ENCODE measurements at regions not wholly inside any gene's neighbourhood (a gene's known extent, or its start where the extent isn't known, plus 50 kb on each side); places are given as distances from the start of the nearest gene placed in this dataset.
"Not testable (repeated sequence)": the region's sequence is repeated elsewhere in the genome, so short reads cannot be mapped to it uniquely, and the experiment has no call there.

DNA sequence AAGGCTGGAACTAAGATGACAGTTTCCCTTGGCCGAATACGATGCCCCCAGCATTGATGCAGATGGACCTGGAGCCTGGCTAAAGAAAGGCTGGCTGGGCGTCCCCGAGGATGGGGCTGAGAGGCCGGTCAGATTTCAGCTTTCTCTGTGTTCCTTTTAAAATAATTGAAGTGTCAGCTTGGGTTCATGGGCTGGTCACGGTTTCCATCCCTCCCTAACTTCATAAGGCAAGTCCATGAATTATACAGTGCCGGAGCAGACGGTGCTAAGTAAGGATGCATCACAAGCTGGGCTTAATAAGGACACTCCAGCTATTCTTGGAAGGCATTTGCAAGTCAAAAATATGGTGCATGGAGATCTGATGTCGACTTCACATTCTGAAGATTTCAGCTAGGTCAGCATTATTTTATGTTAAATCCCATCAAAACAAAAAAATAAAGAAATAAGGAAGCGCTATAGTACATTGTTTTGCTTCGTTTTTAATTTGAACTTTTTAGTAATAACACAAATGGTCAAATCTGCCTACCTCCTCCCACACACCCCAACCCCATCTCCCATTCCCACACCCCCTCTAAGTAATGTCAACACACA, 220.8 kb downstream of the RPLP1 start:
- TF ChIP-seq, protein P1, sequence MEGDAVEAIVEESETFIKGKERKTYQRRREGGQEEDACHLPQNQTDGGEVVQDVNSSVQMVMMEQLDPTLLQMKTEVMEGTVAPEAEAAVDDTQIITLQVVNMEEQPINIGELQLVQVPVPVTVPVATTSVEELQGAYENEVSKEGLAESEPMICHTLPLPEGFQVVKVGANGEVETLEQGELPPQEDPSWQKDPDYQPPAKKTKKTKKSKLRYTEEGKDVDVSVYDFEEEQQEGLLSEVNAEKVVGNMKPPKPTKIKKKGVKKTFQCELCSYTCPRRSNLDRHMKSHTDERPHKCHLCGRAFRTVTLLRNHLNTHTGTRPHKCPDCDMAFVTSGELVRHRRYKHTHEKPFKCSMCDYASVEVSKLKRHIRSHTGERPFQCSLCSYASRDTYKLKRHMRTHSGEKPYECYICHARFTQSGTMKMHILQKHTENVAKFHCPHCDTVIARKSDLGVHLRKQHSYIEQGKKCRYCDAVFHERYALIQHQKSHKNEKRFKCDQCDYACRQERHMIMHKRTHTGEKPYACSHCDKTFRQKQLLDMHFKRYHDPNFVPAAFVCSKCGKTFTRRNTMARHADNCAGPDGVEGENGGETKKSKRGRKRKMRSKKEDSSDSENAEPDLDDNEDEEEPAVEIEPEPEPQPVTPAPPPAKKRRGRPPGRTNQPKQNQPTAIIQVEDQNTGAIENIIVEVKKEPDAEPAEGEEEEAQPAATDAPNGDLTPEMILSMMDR (IDR thresholded peaks at IDR 0.05; ENCODE audit: insufficient read depth, missing control alignments): no peak
- DNase-seq (ENCODE audit: insufficient read length, low spot score): no peak
- FAIRE-seq: no peak

DNA sequence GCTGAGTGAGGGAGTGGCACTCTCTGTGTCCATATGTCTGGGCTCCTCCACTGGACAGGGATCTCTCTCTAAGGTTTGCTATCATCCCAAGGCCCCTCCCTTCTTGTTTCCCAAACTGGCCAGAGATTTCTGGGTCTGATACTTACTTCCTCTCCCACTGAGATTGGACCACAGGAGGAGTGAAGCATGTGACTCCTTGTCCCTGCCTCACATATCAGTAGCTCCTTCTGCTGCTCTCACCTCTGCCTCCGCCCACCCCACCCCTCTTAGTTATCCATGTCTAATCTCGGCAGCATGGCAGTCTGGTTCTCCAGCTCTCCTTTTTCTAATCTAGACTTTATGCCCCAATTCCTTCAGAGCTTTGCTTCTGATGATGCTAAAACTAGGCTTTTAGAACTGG, 223.1 kb downstream of the RPLP1 start:
- TF ChIP-seq, protein P1 (IDR thresholded peaks at IDR 0.05; ENCODE audit: insufficient read depth, missing control alignments): no peak
- no peak for DNase-seq (ENCODE audit: insufficient read length, low spot score)
- no peak for FAIRE-seq

DNA sequence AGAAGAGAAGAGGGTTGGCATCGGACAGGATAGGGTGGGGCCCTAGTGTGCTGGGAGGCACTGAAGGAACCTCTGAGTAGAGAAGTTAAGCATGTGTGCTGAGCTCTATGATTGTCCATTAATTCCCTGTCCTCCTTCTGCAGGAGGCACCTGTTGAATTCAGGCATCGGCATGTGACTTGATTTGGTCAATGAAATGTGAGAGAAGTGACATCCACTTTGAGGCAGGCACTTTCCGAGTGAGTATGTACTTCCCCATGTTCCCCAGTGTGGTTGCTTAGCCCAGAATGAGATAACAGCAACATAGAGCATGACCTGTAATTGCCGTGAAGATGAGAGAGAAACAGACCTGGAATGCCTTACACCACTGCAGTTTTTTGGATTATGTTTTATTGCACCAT, 224.8 kb downstream of the RPLP1 start:
- TF ChIP-seq, protein P1 (IDR thresholded peaks at IDR 0.05; ENCODE audit: insufficient read depth, missing control alignments): no peak
- no peak for FAIRE-seq
- DNase-seq (ENCODE audit: insufficient read length, low spot score): no peak

DNA sequence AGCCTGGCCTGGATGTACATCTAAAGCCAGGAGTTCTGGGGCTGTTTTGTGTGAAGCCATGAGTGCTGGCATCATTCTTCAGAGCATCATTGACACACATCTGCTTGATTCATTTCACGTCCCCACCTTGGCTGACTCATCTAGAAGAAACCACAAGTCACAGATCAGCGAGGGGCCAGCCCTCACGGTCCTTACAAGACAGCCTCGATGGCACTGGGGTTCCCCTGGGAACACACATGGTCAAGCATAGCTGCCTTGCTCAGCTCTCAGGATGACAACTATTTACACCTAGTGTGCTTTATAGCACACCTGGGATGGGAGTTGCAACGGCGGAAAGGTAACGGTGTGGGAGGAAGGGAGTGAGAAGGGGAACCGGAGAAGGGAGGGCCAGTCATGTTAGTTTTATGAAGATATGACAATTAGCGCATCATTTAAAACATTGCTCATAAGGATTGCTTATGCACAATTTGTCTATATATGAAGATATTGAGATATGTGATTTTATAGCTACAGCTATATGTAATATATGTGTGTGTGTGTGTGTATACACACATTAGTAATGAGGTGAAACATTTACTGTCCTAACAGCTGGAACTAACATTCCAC, 227.1 kb downstream of the RPLP1 start:
- FAIRE-seq (no peak), DNase-seq (ENCODE audit: insufficient read length, low spot score) (no peak)
- TF ChIP-seq, protein P1 (IDR thresholded peaks at IDR 0.05; ENCODE audit: insufficient read depth, missing control alignments): no peak

DNA sequence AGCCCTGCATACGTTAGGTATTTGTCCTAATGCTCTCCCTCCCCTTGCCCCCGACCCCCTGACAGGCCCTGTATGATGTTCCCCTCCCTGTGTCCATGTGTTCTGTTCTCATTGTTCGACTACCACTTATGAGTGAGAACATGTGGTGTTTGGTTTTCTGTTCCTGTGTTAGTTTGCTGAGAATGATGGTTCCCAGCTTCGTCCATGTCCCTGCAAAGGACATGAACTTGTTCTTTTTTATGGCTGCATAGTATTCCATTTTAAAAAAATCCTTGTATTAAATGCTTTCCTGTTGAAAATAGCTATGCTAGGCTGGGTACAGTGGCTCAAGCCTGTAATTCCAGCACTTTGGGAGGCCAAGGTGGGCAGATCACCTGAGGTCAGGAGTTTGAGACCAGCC, 232.2 kb downstream of the RPLP1 start:
- DNase-seq (ENCODE audit: insufficient read length, low spot score); FAIRE-seq: not testable (repeated sequence)

DNA sequence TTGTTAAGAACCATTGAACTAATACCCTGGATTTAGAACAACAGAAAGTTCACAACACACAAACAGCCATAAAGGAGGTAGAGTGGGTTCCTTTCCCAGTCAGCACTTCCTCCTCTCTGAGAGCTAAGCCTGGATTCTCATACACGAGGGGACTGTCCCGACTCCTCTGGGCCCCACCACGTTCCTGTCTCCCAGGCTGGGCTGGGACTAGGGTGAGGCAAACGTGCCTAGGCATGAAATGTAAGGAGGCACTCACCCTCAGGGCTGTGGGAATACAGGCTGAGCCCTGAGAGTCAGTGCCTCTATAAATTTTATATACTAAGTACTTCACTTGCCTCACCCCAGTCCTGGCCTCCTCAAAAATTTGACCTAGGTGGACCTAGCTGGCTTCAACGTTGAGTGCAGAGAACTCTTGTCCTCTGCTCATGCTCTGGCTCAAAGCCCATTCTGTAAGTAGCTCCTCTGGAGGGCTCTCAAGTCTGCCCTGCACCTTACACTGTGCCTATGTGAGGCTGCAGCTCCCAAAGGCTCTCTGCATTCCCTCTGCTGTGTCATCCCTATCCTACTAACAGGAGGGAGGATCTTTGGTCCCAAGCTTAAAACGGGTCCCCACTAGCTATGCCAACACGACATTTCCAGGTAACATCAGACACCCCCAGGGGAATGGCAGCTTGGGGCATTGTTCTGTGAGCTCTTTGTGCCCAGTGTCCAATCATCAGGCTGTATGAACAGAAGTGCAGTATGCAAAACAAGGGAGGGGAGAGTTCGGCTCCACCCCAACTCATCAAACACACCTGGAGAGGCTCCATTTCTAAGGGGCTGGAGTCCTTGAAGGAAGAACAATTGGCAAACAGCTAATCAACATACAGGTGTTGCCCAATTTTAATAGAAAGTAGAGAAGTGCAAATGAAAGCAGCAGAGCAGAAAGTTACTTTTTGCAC, 233.2 kb downstream of the RPLP1 start:
- FAIRE-seq (no peak), DNase-seq (ENCODE audit: insufficient read length, low spot score) (no peak)
- TF ChIP-seq, protein P1 (IDR thresholded peaks at IDR 0.05; ENCODE audit: insufficient read depth, missing control alignments): no peak

DNA sequence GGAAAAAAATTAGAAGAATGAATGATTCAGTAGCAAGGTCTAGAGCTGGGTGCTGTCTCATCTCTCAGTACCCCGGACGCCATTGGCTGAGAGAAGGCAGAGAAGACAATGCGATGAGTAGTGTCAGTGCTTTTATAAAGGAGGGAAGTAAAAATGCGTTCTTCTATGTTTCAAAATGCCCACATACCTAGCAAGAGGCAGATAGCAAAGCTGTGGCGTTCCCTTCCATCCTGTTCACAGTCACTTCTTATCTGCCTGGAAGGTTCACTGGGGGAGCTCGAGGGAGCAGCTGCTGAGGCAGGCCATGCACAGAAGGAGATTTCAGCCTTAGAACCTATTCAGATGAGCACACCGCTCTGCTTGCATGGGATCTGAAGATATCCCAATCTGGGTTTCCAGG, 234.0 kb downstream of the RPLP1 start:
- TF ChIP-seq, protein P1 (IDR thresholded peaks at IDR 0.05; ENCODE audit: insufficient read depth, missing control alignments): no peak
- FAIRE-seq (no peak), DNase-seq (ENCODE audit: insufficient read length, low spot score) (no peak)

All from D721Med (cell line).